GM21423 (cell line): ENCODE measurements at regions not wholly inside any gene's neighbourhood (a gene's known extent, or its start where the extent isn't known, plus 50 kb on each side); places are given as distances from the start of the nearest gene placed in this dataset.
"Not testable (repeated sequence)": the region's sequence is repeated elsewhere in the genome, so short reads cannot be mapped to it uniquely, and the experiment has no call there.

Experiments
- ATAC-seq: cut with Tn5 transposase; IDR thresholded peaks from one replicate; pipeline ENCODE4 v1.9.1; 2021; ENCODE audit warnings: mild to moderate bottlenecking, moderate library complexity; ENCODE audit not compliant: unreplicated experiment

DNA sequence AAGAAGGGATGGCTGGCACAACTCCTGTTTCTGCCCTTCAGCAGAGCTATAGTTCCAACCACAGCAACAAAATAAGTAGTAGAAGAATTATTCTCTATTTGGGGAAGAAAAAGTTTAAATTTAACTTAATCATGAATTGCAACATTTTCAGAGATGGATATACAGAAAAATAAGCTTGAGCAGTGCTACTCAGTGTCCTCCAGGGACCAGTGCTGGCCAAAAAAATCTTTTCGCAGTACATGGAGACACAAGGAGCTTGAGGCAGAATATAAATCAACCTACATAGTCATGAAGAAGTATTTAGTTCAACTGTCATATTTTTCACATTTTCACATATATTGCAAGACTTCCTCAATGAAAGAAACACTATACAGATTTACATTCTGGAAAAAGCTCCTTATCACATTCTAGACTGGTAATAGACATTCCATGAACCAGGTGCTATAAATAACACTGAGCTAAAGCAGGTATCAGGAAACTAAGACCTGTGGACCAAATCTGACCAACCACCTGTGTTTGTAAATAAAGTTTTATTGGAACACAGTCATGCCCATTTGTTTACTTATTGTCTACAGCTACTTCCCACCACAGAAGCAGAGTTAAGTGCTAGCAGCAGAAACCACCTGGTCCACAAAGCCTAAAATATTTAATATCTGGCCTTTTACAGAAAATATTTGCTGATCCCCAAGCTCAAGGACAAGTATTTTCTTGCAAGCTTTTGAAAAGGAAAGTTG lies 101.9 kb downstream of the RGS21 start:
- no peak for ATAC-seq

- ATAC-seq: no peak
Measured at GRCh38 chr1:192430644-192431043, 113.9 kb downstream of the RGS21 start.

- ATAC-seq: no peak
Measured at GRCh38 chr1:192435704-192436103, 118.9 kb downstream of the RGS21 start.

- ATAC-seq: no peak
Measured at GRCh38 chr1:192436441-192437078, 119.8 kb downstream of the RGS21 start.

- ATAC-seq: no peak
Measured at GRCh38 chr1:192438737-192439136, 121.9 kb downstream of the RGS21 start.

GRCh38 chr1:192439373-192440025 lies 122.7 kb downstream of the RGS21 start:
- no peak for ATAC-seq

- no peak for ATAC-seq
Measured at GRCh38 chr1:192441492-192441891, 124.7 kb downstream of the RGS21 start.

DNA sequence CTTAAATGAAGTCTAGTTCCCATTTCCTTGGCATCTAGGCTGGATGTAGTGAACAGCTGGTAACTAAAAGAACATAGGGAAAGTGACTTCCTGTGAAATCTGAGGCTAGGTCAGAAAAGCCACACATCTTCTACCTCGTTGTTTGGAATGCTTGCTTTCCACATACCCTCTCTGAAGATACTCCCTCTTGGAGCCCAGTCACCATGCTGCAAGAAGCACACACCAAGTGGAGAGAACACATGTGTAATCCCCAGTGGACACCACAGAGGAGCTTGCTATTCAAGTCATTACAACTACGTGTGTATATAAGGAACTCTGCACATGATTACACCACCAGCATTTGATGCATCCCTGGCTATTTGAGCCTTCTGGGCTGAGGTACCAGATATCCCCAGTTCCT lies 125.9 kb downstream of the RGS21 start:
- no peak for ATAC-seq

GRCh38 chr1:192443616-192444015 lies 126.8 kb downstream of the RGS21 start:
- ATAC-seq: no peak

GRCh38 chr1:192445241-192445640 lies 128.4 kb downstream of the RGS21 start:
- no peak for ATAC-seq

- peak; percentile 64 for ATAC-seq
Measured at GRCh38 chr1:192445839-192446489, 129.2 kb downstream of the RGS21 start.

DNA sequence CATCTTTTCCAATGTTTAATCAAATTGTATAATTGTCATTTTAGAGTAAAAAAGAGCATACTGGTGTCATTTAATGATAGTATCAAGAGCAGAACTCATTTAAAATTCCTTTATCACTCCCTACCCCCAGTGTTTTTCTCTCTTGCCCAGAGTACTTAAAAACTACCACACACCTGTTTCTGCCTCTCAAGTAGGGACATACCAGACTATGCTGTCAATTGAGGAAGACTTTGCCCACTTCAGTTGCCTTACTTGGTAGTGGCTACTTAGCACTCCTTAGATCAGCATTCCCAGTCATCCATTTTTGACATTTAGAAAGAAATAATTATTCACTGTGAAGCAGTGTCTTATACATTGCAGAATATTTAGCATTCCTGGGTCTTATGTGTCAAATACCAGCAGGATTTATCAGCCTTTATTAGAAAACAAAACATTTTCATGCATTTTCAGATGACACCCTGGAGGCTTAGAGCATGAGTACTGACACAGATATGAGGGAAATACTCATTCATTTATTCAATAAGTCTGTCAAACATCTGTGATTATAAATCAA lies 127.5 kb upstream of the RGS1 start:
- no peak for ATAC-seq

DNA sequence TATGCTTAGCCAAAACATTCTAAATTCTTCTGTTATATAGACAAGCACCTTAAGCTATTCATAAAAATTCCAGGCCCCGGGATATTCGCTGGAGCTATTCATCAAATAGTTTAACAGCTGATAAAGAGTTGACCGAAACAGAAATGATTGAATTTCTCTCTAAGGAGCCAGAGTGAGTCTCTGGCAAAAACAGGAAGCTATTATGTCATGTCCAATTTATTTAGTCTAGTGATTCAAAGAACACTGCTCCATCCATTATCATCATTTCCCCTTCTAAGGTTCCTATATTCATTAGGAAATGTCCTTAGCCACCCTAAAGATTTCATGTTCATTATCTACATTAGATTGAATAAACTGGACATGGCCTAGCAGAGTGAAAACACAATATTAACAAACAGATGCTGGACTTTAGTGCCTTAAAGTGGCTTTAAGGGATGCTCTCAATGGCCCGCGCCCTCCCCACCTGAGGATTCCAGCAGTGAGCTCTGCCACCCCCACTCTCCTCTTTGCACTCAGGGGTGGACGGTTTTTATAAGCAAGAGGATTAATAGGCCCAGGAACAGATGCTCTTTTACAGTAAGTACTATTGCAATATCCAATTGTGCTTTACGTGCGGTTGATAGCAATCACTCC lies 122.1 kb upstream of the RGS1 start:
- no peak for ATAC-seq

DNA sequence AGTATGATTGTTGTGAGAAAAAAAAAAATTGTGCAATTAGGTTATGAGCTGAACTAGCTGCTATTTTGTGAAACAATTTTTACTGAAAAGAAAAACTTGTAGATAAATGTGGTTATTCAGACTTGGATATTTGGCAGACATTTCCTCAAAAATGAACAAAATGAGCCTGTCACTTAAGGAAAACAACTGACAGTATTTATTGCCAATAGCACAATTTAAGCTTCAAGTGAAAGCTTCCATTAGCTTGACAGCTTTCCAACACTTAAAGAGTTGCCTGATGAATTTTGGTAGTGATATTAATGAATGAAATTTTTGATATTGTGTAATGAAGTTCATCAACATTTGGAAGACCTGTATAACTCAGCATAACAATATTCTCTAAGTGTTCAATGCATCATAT lies 116.1 kb upstream of the RGS1 start:
- ATAC-seq: no peak

GRCh38 chr1:192461684-192462083 lies 113.9 kb upstream of the RGS1 start:
- ATAC-seq: no peak

DNA sequence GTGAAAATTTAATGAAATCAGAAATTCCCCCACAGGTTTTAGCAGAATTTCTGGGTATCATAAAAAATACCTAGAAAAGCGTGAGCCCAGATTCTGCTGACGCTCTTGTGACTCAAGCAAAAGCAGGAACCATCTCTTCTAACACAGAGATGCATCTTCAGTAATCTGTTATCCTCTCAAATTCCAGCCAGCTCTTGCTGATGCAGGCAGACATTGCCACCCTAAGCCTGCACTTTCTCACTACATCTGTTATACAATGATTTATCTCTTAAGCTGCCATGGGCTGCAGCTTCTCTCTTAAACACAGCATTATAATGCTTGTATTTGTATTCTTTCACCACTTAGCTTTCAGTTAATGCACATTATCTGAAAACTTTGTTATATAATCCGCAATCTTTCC lies 113.0 kb upstream of the RGS1 start:
- ATAC-seq: no peak

DNA sequence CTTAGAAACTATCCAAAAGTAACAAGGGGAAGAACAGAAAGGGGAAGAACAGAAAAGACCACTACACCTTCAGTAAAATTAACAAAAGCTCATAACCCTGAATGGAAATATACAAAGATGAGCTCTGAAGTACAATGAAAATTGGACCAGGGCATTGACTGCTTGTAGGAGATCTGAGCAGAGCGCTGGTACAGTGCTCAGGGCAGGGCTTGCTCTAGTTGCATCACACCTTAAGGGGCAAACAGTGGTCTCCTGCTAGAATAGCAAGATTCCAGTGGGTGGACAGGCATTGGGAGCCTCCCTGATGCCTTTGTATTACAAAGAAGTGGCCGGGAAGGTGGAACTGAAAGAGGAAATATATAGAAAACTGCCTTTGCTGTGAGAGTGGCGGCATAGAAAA lies 111.9 kb upstream of the RGS1 start:
- ATAC-seq: no peak

- ATAC-seq: not testable (repeated sequence)
Measured at GRCh38 chr1:192465221-192465620, 110.4 kb upstream of the RGS1 start.

DNA sequence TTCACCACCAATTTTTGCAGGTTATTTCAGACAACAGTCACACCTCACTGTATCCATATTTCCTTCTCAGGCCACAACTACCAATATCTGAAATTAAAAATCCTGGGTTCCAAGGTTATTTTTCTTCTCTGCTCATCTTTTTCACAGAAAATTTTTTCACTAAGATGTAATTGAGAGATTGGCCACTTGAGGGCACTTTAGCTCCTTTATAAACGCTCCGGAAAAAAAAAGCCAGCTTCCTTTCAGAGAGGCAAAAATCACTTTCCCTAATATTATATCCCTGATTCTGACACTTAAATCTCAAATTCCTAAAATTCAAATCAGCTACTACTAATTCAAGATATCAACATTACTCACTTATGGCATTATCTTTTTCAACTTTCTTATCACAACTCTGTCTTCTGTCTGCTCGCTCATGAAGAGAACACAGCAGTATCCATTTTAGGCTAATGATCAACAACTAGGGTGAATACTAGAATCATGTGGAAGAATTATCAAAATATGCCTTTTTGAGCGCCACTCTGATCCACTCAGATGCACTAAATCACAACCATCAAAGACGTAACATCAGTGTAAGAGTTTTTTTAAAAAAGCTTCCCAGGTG lies 101.4 kb upstream of the RGS1 start:
- ATAC-seq: no peak

DNA sequence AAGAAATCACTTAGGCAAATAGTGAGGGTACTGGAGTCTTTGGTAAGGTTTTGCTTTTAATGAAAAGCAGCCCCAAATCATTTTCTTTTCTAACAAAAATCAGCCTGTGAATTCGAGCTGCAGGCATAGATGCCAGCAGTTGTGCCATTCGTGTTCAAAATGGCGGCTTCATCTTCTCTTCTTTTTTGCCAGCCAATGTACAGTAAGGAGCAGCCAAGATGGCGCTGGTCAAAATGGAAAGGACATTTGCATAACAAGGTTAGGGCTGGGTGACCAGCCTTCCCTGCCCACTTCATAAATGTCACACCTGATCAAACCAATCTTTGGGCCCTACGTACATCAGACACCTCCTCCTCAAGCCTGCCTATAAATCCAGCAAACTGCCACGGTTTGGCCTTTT lies 100.2 kb upstream of the RGS1 start:
- ATAC-seq: no peak

DNA sequence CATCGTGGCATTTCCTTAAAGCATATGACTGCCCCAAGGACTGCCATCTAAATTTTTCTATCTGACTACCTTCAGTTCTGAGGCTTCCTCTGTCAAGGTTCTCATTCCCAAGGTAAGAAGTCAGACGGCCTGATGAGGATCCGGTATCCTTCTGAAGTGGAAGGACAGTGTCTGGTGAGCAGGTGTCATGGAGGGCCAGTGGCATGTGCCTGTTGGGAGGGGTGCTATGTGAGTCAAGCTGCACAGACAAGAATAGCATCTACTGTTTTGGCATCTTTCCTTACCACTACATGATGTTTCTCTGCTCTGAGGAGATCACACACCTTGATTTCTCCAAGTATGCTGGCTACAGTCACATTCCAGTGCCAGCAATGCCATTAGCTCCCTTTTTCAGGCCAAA lies 99.6 kb upstream of the RGS1 start:
- no peak for ATAC-seq
